ENCODE measurements at regions not wholly inside any gene's neighbourhood (a gene's known extent, or its start where the extent isn't known, plus 50 kb on each side); places are given as distances from the start of the nearest gene placed in this dataset.
"Not testable (repeated sequence)": the region's sequence is repeated elsewhere in the genome, so short reads cannot be mapped to it uniquely, and the experiment has no call there.

- no peak for TF ChIP-seq CTCF (IDR thresholded peaks at IDR 0.05; ENCODE audit: control extremely low read depth, extremely low read depth, low read depth, missing control alignments)
- ChIA-PET CTCF (interaction anchor here (0.8 to 1.6 kb wide), 7 partner anchors 9 to 221 kb away, joined by 3 to 7 read pairs (median 5); no protein-coding TSS in a partner anchor), POLR2A (no interaction called here)
- no peak for DNase-seq (ENCODE audit: extremely low spot score)
Measured at GRCh38 chr7:142562688-142563087, 186.6 kb upstream of the PRSS1 start.

GRCh38 chr7:142561396-142561795, 187.9 kb upstream of the PRSS1 start:
- CTCF ChIA-PET = interaction anchor here (2.4 kb wide), 1 partner anchor 9 kb away, joined by 5 read pairs; no protein-coding TSS in a partner anchor
- not testable (repeated sequence) for DNase-seq (ENCODE audit: extremely low spot score)

GRCh38 chr7:142560770-142561169, 188.5 kb upstream of the PRSS1 start:
- CTCF ChIA-PET = interaction anchor here (2.0 to 3.6 kb wide), 3 partner anchors 9 to 27 kb away, joined by 5 to 29 read pairs (median 9); no protein-coding TSS in a partner anchor

More at GRCh38 chr7:142561396-142561795, 187.9 kb upstream of the PRSS1 start:
- POLR2A ChIA-PET = not testable (repeated sequence)

GRCh38 chr7:142560166-142560565, 189.1 kb upstream of the PRSS1 start:
- TF ChIP-seq CTCF (IDR thresholded peaks at IDR 0.05; ENCODE audit: control extremely low read depth, extremely low read depth, low read depth, missing control alignments) = no peak
- CTCF ChIA-PET = interaction anchor here (0.8 to 3.6 kb wide), 11 partner anchors 8 to 223 kb away, joined by 3 to 49 read pairs (median 6); no protein-coding TSS in a partner anchor
- POLR2A ChIA-PET = no interaction called here
- no peak for DNase-seq (ENCODE audit: extremely low spot score)

More at GRCh38 chr7:142560770-142561169, 188.5 kb upstream of the PRSS1 start:
- DNase-seq (ENCODE audit: extremely low spot score); POLR2A ChIA-PET: not testable (repeated sequence)

GRCh38 chr7:142557971-142558582, 191.2 kb upstream of the PRSS1 start:
- DNase-seq (ENCODE audit: extremely low spot score) = peak; percentile 56
- CTCF ChIA-PET = interaction anchor here (0.6 to 3.6 kb wide), 46 partner anchors 8 to 450 kb away, joined by 3 to 49 read pairs (median 4); partner anchors contain the start of gene PRSS2
- POLR2A ChIA-PET = no interaction called here

GRCh38 chr7:142556740-142557139, 192.5 kb upstream of the PRSS1 start:
- no peak for TF ChIP-seq CTCF (IDR thresholded peaks at IDR 0.05; ENCODE audit: control extremely low read depth, extremely low read depth, low read depth, missing control alignments)
- ChIA-PET POLR2A (no interaction called here), CTCF (interaction anchor here (1.8 to 2.5 kb wide), 2 partner anchors 22 to 24 kb away, joined by 7 to 12 read pairs; no protein-coding TSS in a partner anchor)
- DNase-seq (ENCODE audit: extremely low spot score) = no peak

More at GRCh38 chr7:142557971-142558582, 191.2 kb upstream of the PRSS1 start:
- peak; percentile 91 for TF ChIP-seq CTCF (IDR thresholded peaks at IDR 0.05; ENCODE audit: control extremely low read depth, extremely low read depth, low read depth, missing control alignments)

- ChIA-PET CTCF (interaction anchor here (1.3 to 5.0 kb wide), 5 partner anchors 20 to 33 kb away, joined by 3 to 27 read pairs (median 7); no protein-coding TSS in a partner anchor), POLR2A (interaction anchor here (0.6 kb wide), 1 partner anchor 24 kb away, joined by 4 read pairs; no protein-coding TSS in a partner anchor)
- no peak for TF ChIP-seq CTCF (IDR thresholded peaks at IDR 0.05; ENCODE audit: control extremely low read depth, extremely low read depth, low read depth, missing control alignments)
- no peak for DNase-seq (ENCODE audit: extremely low spot score)
Measured at GRCh38 chr7:142554560-142555532, 194.4 kb upstream of the PRSS1 start.
